Ishikawa (cell line): ENCODE measurements at regions not wholly inside any gene's neighbourhood (a gene's known extent, or its start where the extent isn't known, plus 50 kb on each side); places are given as distances from the start of the nearest gene placed in this dataset.

Source experiments
- CEBPB ChIP-seq: IDR thresholded peaks from 2 replicates; pipeline ENCODE4 v1.6.1; 2012
- CREB1 ChIP-seq: IDR thresholded peaks from 2 replicates; pipeline ENCODE4 v1.6.1; 2012; ENCODE audit warnings: low read depth
- EGR1 ChIP-seq: IDR thresholded peaks from 2 replicates; pipeline ENCODE4 v1.6.1; 2012
- EP300 ChIP-seq: IDR thresholded peaks from 2 replicates; pipeline ENCODE4 v1.6.1; 2012; ENCODE audit warnings: borderline replicate concordance
- FOXM1 ChIP-seq: IDR thresholded peaks from 2 replicates; pipeline ENCODE4 v1.6.1; 2012; ENCODE audit warnings: low read depth, borderline replicate concordance
- MAX ChIP-seq: IDR thresholded peaks from 2 replicates; pipeline ENCODE4 v1.6.1; 2012
- NFIC ChIP-seq: IDR thresholded peaks from 2 replicates; pipeline ENCODE4 v1.6.1; 2012
- RAD21 ChIP-seq: IDR thresholded peaks from 2 replicates; pipeline ENCODE4 v1.6.1; 2012; ENCODE audit warnings: low read depth
- TAF1 ChIP-seq: IDR thresholded peaks from 2 replicates; pipeline ENCODE4 v1.6.1; 2012; ENCODE audit warnings: low read depth, mild to moderate bottlenecking
- TCF12 ChIP-seq: IDR thresholded peaks from 2 replicates; pipeline ENCODE4 v1.6.1; 2012; ENCODE audit warnings: low read depth
- TEAD4 ChIP-seq: IDR thresholded peaks from 2 replicates; pipeline ENCODE4 v1.6.1; 2012
- YY1 ChIP-seq: IDR thresholded peaks from 2 replicates; pipeline ENCODE4 v1.6.1; 2012; ENCODE audit warnings: low read depth
- ZBTB7A ChIP-seq: IDR thresholded peaks from 2 replicates; pipeline ENCODE4 v1.6.1; 2012; ENCODE audit warnings: low read depth
- TF ChIP-seq, protein P1 (sequence below): IDR thresholded peaks from 2 replicates; pipeline ENCODE4 v1.6.1; 2012; ENCODE audit warnings: low read depth, mild to moderate bottlenecking
- TF ChIP-seq, protein P2 (sequence below): IDR thresholded peaks from 2 replicates; pipeline ENCODE4 v1.6.1; 2012

DNA sequence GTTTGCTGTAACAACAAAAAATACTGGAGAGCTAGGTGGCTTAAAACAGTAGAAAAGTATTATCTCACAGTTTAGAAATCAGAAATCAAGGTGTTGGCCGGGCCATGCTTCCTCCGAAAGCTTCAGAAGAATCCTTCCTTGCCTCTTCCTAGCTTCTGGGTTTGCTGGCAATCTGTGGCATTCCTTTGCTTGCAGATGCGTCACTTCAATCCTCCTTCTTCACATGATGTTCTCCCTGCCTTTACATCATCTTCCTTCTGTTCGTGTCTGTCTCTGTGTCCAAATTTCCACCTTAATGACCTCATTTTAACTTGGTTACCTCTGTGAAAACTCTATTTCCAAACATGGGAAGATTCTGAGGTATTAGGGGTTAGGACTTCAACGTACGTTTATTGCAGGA lies 90.4 kb upstream of the CHD1 start:
- TF ChIP-seq ZBTB7A (no peak), FOXM1 (no peak), CREB1 (no peak), TAF1 (no peak), RAD21 (no peak), TEAD4 (no peak)
- TF ChIP-seq, protein P1, sequence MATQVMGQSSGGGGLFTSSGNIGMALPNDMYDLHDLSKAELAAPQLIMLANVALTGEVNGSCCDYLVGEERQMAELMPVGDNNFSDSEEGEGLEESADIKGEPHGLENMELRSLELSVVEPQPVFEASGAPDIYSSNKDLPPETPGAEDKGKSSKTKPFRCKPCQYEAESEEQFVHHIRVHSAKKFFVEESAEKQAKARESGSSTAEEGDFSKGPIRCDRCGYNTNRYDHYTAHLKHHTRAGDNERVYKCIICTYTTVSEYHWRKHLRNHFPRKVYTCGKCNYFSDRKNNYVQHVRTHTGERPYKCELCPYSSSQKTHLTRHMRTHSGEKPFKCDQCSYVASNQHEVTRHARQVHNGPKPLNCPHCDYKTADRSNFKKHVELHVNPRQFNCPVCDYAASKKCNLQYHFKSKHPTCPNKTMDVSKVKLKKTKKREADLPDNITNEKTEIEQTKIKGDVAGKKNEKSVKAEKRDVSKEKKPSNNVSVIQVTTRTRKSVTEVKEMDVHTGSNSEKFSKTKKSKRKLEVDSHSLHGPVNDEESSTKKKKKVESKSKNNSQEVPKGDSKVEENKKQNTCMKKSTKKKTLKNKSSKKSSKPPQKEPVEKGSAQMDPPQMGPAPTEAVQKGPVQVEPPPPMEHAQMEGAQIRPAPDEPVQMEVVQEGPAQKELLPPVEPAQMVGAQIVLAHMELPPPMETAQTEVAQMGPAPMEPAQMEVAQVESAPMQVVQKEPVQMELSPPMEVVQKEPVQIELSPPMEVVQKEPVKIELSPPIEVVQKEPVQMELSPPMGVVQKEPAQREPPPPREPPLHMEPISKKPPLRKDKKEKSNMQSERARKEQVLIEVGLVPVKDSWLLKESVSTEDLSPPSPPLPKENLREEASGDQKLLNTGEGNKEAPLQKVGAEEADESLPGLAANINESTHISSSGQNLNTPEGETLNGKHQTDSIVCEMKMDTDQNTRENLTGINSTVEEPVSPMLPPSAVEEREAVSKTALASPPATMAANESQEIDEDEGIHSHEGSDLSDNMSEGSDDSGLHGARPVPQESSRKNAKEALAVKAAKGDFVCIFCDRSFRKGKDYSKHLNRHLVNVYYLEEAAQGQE, result no peak
- TF ChIP-seq, protein P2, sequence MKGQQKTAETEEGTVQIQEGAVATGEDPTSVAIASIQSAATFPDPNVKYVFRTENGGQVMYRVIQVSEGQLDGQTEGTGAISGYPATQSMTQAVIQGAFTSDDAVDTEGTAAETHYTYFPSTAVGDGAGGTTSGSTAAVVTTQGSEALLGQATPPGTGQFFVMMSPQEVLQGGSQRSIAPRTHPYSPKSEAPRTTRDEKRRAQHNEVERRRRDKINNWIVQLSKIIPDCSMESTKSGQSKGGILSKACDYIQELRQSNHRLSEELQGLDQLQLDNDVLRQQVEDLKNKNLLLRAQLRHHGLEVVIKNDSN, result no peak

DNA sequence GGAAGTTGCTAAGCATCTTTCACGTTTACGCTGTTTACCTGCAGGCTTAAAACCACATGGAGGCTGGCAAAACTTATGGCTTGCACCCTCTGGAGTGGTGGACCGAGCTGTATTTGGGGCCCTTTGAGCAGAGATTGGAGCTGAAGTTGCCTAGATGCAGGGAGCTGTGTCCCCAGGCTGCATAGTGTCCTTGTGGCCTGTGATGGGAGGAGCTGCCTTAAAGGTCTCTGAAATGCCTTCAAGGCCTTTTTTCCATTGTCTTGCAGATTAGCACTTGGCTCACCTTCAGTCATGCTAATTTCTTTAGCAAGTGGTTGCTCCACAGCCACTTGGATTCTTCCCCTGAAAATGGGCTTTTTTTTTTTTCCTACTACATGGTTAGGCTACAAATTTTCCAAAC lies 81.5 kb upstream of the CHD1 start:
- no peak for TF ChIP-seq CEBPB
- TF ChIP-seq, protein P1, result no peak
- TF ChIP-seq ZBTB7A, result no peak
- TF ChIP-seq RAD21, result no peak
- no peak for TF ChIP-seq TAF1
- TF ChIP-seq TEAD4, result no peak
- no peak for TF ChIP-seq EGR1
- TF ChIP-seq, protein P2, result no peak
- no peak for TF ChIP-seq EP300
- no peak for TF ChIP-seq NFIC

GRCh38 chr5:99005506-99005905 lies 76.7 kb upstream of the CHD1 start:
- TF ChIP-seq RAD21 (no peak), CREB1 (no peak), YY1 (no peak)

DNA sequence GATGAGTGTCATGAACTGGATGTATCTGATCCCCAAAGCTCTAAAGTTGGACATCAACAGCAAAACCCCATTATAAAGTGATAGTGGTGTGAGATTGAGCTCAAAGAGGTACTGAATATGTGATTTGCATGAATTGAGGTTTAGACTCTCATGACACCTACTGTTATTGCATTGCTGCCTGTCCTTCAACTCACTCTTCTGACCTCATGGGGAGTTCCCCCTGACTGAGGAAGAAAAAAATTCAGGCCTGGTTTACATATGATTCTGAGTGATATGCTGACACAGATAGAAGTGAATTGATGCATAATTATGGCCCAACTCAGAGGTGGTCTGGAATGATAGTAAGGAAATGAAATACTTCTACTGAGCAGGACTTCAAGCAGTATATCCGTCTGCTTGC lies 76.2 kb upstream of the CHD1 start:
- no peak for TF ChIP-seq MAX
- TF ChIP-seq TEAD4, result no peak
- no peak for TF ChIP-seq EP300
- no peak for TF ChIP-seq RAD21
- TF ChIP-seq YY1, result no peak
- no peak for TF ChIP-seq EGR1
- no peak for TF ChIP-seq ZBTB7A
- TF ChIP-seq TCF12, result no peak
- no peak for TF ChIP-seq CREB1
- TF ChIP-seq, protein P2, result no peak
- no peak for TF ChIP-seq FOXM1
- no peak for TF ChIP-seq TAF1
- TF ChIP-seq CEBPB, result no peak
- TF ChIP-seq NFIC, result no peak
- TF ChIP-seq, protein P1, result no peak

GRCh38 chr5:99000876-99001275 lies 72.1 kb upstream of the CHD1 start:
- TF ChIP-seq NFIC (no peak), EGR1 (no peak), TCF12 (no peak), ZBTB7A (no peak), YY1 (no peak), MAX (no peak), RAD21 (no peak), EP300 (no peak), CEBPB (no peak), TEAD4 (no peak), FOXM1 (no peak), TAF1 (no peak), CREB1 (no peak)
- TF ChIP-seq, protein P1, result no peak
- TF ChIP-seq, protein P2, result no peak
